Keratinocyte (primary cell): ENCODE measurements at regions not wholly inside any gene's neighbourhood (a gene's known extent, or its start where the extent isn't known, plus 50 kb on each side); places are given as distances from the start of the nearest gene placed in this dataset.

ENCODE experiments used
- CTCF ChIP-seq, 3 experiments: IDR thresholded peaks in 1 of 3; conservative IDR thresholded peaks in 1 of 3; optimal IDR thresholded peaks in 1 of 3; 2 replicates in 2 of 3; 3 replicates in 1 of 3; pipeline versions ENCODE3 to v1.5.1; 2011; ENCODE audit warnings: low read length in 3 of 3, mild to moderate bottlenecking in 3 of 3, moderate library complexity in 2 of 3, control low read depth in 1 of 3, inconsistent platforms in 1 of 3; ENCODE audit not compliant: insufficient read depth in 2 of 3; ENCODE audit errors: extremely low read depth in 1 of 3
- EZH2 ChIP-seq: IDR thresholded peaks from one replicate; pipeline ENCODE4 v1.6.1; 2012; ENCODE audit warnings: inconsistent platforms, mild to moderate bottlenecking, low read length, moderate library complexity

GRCh38 chr12:5257763-5258495, 174.0 kb upstream of the NTF3 start:
- TF ChIP-seq CTCF (optimal IDR thresholded peaks at IDR 0.05 in 1 of 3, IDR thresholded peaks at IDR 0.05 in 1 of 3, conservative IDR thresholded peaks at IDR 0.05 in 1 of 3; ENCODE audit: extremely low read depth in 1 of 3, insufficient read depth in 2 of 3, low read length in 3 of 3) (no peak), EZH2 (no peak)
